Stimulated activated CD4-positive, alpha-beta T cell treated with anti-CD3 and anti-CD28 coated beads, Interleukin-15, amount 100 ng/mL, for 24 hours (primary cell): ENCODE measurements at regions not wholly inside any gene's neighbourhood (a gene's known extent, or its start where the extent isn't known, plus 50 kb on each side); places are given as distances from the start of the nearest gene placed in this dataset.
"Not testable (repeated sequence)": the region's sequence is repeated elsewhere in the genome, so short reads cannot be mapped to it uniquely, and the experiment has no call there.

Experiments
- DNase-seq: peaks from one replicate; pipeline ENCODE4 v3.0.0-alpha.2; 2020

- no peak for DNase-seq
These were observed 270.2 kb upstream of the PDE4D start for GRCh38 chr5:60163762-60164161.

- no peak for DNase-seq
These were observed 268.9 kb upstream of the PDE4D start for GRCh38 chr5:60162441-60162840.

GRCh38 chr5:60161340-60161934 is 267.9 kb upstream of the PDE4D start:
- no peak for DNase-seq

GRCh38 chr5:60149081-60149480 is 255.6 kb upstream of the PDE4D start:
- no peak for DNase-seq

- DNase-seq, result no peak
These were observed 254.8 kb upstream of the PDE4D start for GRCh38 chr5:60148366-60148765.

GRCh38 chr5:60147791-60148190 is 254.3 kb upstream of the PDE4D start:
- DNase-seq, result no peak

- DNase-seq, result no peak
These were observed 250.5 kb upstream of the PDE4D start for GRCh38 chr5:60143942-60144549.

- no peak for DNase-seq
These were observed 247.6 kb upstream of the PDE4D start for GRCh38 chr5:60141119-60141518.

- DNase-seq, result no peak
These were observed 243.3 kb upstream of the PDE4D start for GRCh38 chr5:60136841-60137240.

- no peak for DNase-seq
These were observed 238.0 kb upstream of the PDE4D start for GRCh38 chr5:60131504-60131903.

- no peak for DNase-seq
These were observed 232.1 kb upstream of the PDE4D start for GRCh38 chr5:60125636-60126035.

GRCh38 chr5:60102961-60103693 is 209.6 kb upstream of the PDE4D start:
- DNase-seq, result no peak

GRCh38 chr5:60101573-60101972 is 208.0 kb upstream of the PDE4D start:
- no peak for DNase-seq

GRCh38 chr5:60092671-60093422 is 199.3 kb upstream of the PDE4D start:
- DNase-seq, result no peak

- no peak for DNase-seq
These were observed 193.1 kb upstream of the PDE4D start for GRCh38 chr5:60086583-60086982.

GRCh38 chr5:60084226-60084625 is 190.7 kb upstream of the PDE4D start:
- no peak for DNase-seq

- DNase-seq, result no peak
These were observed 183.8 kb upstream of the PDE4D start for GRCh38 chr5:60077292-60077691.

GRCh38 chr5:60076746-60077145 is 183.2 kb upstream of the PDE4D start:
- no peak for DNase-seq

- DNase-seq, result no peak
These were observed 173.0 kb upstream of the PDE4D start for GRCh38 chr5:60066502-60066901.

GRCh38 chr5:60060389-60060788 is 166.9 kb upstream of the PDE4D start:
- DNase-seq, result no peak

- no peak for DNase-seq
These were observed 162.7 kb upstream of the PDE4D start for GRCh38 chr5:60056191-60056590.

- DNase-seq, result no peak
These were observed 161.6 kb upstream of the PDE4D start for GRCh38 chr5:60055168-60055567.

- not testable (repeated sequence) for DNase-seq
These were observed 148.6 kb upstream of the PDE4D start for GRCh38 chr5:60041996-60042664.
